Neural cell (in vitro differentiated cells): ENCODE measurements at regions not wholly inside any gene's neighbourhood (a gene's known extent, or its start where the extent isn't known, plus 50 kb on each side); places are given as distances from the start of the nearest gene placed in this dataset.

ENCODE experiments used
- H2AFZ ChIP-seq: fragments of 200-600, 300-800 bp; sonication (generic), shearing (Covaris generic); 2 replicates; pipeline ENCODE4 v1.6.0; 2014; ENCODE audit warnings: low read depth, mild to moderate bottlenecking, antibody characterized with exemption, low read length, moderate library complexity
- H3F3A ChIP-seq: fragments of 200-600 bp; shearing (Covaris generic); 2 replicates; pipeline ENCODE4 v1.6.1; 2016; ENCODE audit warnings: mild to moderate bottlenecking, moderate library complexity, mixed read lengths, antibody characterized with exemption, low read length; ENCODE audit not compliant: insufficient read depth, poor library complexity, severe bottlenecking
- H3K27ac ChIP-seq: fragments of 200-600, 300-800 bp; sonication (generic), shearing (Covaris generic); 2 replicates; pipeline ENCODE4 v1.5.1; 2014; ENCODE audit warnings: mild to moderate bottlenecking, low read length, moderate library complexity
- H3K27me3 ChIP-seq: fragments of 300-800, 200-600 bp; sonication (generic), shearing (Covaris generic); 2 replicates; pipeline ENCODE4 v1.6.0; 2014; ENCODE audit warnings: mild to moderate bottlenecking, low read depth, low read length, moderate library complexity; ENCODE audit not compliant: insufficient read depth
- H3K36me3 ChIP-seq: fragments of 300-800, 200-600 bp; sonication (generic), shearing (Covaris generic); 2 replicates; pipeline ENCODE4 v1.5.1; 2014; ENCODE audit warnings: mild to moderate bottlenecking, antibody characterized with exemption, low read length, moderate library complexity; ENCODE audit not compliant: insufficient read depth
- H3K4me2 ChIP-seq: fragments of 300-800, 200-600 bp; sonication (generic), shearing (Covaris generic); 2 replicates; pipeline ENCODE4 v1.6.0; 2014; ENCODE audit warnings: mild to moderate bottlenecking, low read length
- H3K4me3 ChIP-seq: fragments of 300-800, 200-600 bp; sonication (generic), shearing (Covaris generic); 2 replicates; pipeline ENCODE4 v1.5.1; 2014; ENCODE audit warnings: mild to moderate bottlenecking, low read length, moderate library complexity
- H3K79me2 ChIP-seq: fragments of 200-600 bp; shearing (Covaris generic); replicated peaks from 2 replicates; pipeline ENCODE4 v1.6.0; 2014; ENCODE audit warnings: mild to moderate bottlenecking, low read length, moderate library complexity; ENCODE audit not compliant: insufficient read depth
- H3K9ac ChIP-seq: fragments of 300-800, 200-600 bp; sonication (generic), shearing (Covaris generic); 2 replicates; pipeline ENCODE4 v1.6.1; 2016; ENCODE audit warnings: mild to moderate bottlenecking, low read length, mixed read lengths
- H3K9me2 ChIP-seq: fragments of 200-600 bp; shearing (Covaris generic); 2 replicates; pipeline ENCODE4 v1.6.1; 2016; ENCODE audit warnings: mild to moderate bottlenecking, low read length, mixed read lengths; ENCODE audit not compliant: insufficient read depth
- H3K9me3 ChIP-seq: fragments of 200-600, 300-800 bp; sonication (generic), shearing (Covaris generic); 2 replicates; pipeline ENCODE4 v1.6.1; 2016; ENCODE audit warnings: mild to moderate bottlenecking, mixed run types, low read length, moderate library complexity, mixed read lengths
- H4K20me1 ChIP-seq: fragments of 200-600 bp; shearing (Covaris generic); 2 replicates; pipeline ENCODE4 v1.6.1; 2016; ENCODE audit warnings: mild to moderate bottlenecking, mixed run types; ENCODE audit not compliant: insufficient read depth
- EP300 ChIP-seq: fragments of 450-650 bp; conservative IDR thresholded peaks from 2 replicates; pipeline ENCODE4 v1.6.1; 2014; ENCODE audit warnings: antibody characterized with exemption, mild to moderate bottlenecking, moderate library complexity; ENCODE audit not compliant: poor library complexity, severe bottlenecking
- EZH2 ChIP-seq: fragments of 200-600, 300-800 bp; shearing (Covaris generic), sonication (generic); IDR thresholded peaks from 2 replicates; pipeline ENCODE4 v1.6.1; 2014; ENCODE audit warnings: antibody characterized with exemption, low read length, borderline replicate concordance, mild to moderate bottlenecking; ENCODE audit not compliant: insufficient read depth, poor library complexity, severe bottlenecking
- MXI1 ChIP-seq: fragments of 450-650 bp; conservative IDR thresholded peaks from 2 replicates; pipeline ENCODE4 v1.6.1; 2014; ENCODE audit warnings: antibody characterized with exemption, mild to moderate bottlenecking; ENCODE audit not compliant: poor library complexity, severe bottlenecking
- POLR2AphosphoS5 ChIP-seq: IDR thresholded peaks from 2 replicates; pipeline ENCODE4 v1.6.1; 2012
- RAD21 ChIP-seq: fragments of 450-650 bp; conservative IDR thresholded peaks from 2 replicates; pipeline ENCODE4 v1.6.1; 2014; ENCODE audit warnings: antibody characterized with exemption, mild to moderate bottlenecking, moderate library complexity
- SMC3 ChIP-seq: fragments of 450-650 bp; conservative IDR thresholded peaks from 2 replicates; pipeline ENCODE4 v1.6.1; 2014; ENCODE audit warnings: antibody characterized with exemption, mild to moderate bottlenecking, moderate library complexity; ENCODE audit not compliant: poor library complexity
- TAF1 ChIP-seq: IDR thresholded peaks from 2 replicates; pipeline ENCODE4 v1.6.1; 2012; ENCODE audit warnings: low read depth
- TF ChIP-seq, protein P1 (sequence below): IDR thresholded peaks from 2 replicates; pipeline ENCODE4 v1.6.1; 2012; ENCODE audit warnings: borderline replicate concordance
- TF ChIP-seq, protein P2 (sequence below): fragments of 450-650 bp; IDR thresholded peaks from 2 replicates; pipeline ENCODE4 v1.5.1; 2014; ENCODE audit warnings: antibody characterized with exemption, mild to moderate bottlenecking, moderate library complexity; ENCODE audit not compliant: poor library complexity, severe bottlenecking

DNA sequence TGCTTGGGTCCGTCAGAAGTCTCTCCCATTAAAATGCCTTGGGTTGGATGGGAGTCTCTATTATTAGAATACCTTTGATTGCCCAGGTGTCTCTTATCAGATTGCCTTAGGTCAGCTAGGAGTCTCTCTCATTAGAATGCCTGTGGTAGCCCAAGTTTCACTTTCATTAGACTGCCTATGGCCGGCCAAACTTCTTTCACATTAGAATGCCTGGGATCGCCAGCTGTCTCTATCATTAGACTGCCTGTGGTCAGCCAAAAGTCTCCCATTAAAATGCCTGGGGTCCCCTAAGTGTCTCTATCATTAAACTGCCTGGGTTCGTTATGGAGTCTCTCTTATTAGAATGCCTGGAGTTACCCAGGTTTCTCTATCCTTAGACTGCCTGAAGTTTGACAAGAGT lies 1476.7 kb downstream of the UQCRFS1 start:
- H3K27ac ChIP-seq: no peak overlapping the region
- H3K36me3 ChIP-seq: no peaks in the 10 kb centered on the region
- no peaks in the 10 kb centered on the region for H3F3A ChIP-seq
- H3K9me3 ChIP-seq: peaks cover 19% of the 10 kb centered on the region
- no peak overlapping the region for H3K9ac ChIP-seq
- no peaks in the 10 kb centered on the region for H3K27me3 ChIP-seq
- no peak overlapping the region for H3K4me2 ChIP-seq
- H2AFZ ChIP-seq: no peak overlapping the region
- no peak overlapping the region for H3K4me3 ChIP-seq
- H3K9me2 ChIP-seq: no peaks in the 10 kb centered on the region
- no peaks in the 10 kb centered on the region for H4K20me1 ChIP-seq
- TF ChIP-seq POLR2AphosphoS5 (no peak), EP300 (no peak), RAD21 (no peak), TAF1 (no peak), SMC3 (no peak), EZH2 (no peak), MXI1 (no peak)
- TF ChIP-seq, protein P1, sequence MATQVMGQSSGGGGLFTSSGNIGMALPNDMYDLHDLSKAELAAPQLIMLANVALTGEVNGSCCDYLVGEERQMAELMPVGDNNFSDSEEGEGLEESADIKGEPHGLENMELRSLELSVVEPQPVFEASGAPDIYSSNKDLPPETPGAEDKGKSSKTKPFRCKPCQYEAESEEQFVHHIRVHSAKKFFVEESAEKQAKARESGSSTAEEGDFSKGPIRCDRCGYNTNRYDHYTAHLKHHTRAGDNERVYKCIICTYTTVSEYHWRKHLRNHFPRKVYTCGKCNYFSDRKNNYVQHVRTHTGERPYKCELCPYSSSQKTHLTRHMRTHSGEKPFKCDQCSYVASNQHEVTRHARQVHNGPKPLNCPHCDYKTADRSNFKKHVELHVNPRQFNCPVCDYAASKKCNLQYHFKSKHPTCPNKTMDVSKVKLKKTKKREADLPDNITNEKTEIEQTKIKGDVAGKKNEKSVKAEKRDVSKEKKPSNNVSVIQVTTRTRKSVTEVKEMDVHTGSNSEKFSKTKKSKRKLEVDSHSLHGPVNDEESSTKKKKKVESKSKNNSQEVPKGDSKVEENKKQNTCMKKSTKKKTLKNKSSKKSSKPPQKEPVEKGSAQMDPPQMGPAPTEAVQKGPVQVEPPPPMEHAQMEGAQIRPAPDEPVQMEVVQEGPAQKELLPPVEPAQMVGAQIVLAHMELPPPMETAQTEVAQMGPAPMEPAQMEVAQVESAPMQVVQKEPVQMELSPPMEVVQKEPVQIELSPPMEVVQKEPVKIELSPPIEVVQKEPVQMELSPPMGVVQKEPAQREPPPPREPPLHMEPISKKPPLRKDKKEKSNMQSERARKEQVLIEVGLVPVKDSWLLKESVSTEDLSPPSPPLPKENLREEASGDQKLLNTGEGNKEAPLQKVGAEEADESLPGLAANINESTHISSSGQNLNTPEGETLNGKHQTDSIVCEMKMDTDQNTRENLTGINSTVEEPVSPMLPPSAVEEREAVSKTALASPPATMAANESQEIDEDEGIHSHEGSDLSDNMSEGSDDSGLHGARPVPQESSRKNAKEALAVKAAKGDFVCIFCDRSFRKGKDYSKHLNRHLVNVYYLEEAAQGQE: no peak
- TF ChIP-seq, protein P2, sequence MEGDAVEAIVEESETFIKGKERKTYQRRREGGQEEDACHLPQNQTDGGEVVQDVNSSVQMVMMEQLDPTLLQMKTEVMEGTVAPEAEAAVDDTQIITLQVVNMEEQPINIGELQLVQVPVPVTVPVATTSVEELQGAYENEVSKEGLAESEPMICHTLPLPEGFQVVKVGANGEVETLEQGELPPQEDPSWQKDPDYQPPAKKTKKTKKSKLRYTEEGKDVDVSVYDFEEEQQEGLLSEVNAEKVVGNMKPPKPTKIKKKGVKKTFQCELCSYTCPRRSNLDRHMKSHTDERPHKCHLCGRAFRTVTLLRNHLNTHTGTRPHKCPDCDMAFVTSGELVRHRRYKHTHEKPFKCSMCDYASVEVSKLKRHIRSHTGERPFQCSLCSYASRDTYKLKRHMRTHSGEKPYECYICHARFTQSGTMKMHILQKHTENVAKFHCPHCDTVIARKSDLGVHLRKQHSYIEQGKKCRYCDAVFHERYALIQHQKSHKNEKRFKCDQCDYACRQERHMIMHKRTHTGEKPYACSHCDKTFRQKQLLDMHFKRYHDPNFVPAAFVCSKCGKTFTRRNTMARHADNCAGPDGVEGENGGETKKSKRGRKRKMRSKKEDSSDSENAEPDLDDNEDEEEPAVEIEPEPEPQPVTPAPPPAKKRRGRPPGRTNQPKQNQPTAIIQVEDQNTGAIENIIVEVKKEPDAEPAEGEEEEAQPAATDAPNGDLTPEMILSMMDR: no peak
- no peaks in the 10 kb centered on the region for H3K79me2 ChIP-seq

DNA sequence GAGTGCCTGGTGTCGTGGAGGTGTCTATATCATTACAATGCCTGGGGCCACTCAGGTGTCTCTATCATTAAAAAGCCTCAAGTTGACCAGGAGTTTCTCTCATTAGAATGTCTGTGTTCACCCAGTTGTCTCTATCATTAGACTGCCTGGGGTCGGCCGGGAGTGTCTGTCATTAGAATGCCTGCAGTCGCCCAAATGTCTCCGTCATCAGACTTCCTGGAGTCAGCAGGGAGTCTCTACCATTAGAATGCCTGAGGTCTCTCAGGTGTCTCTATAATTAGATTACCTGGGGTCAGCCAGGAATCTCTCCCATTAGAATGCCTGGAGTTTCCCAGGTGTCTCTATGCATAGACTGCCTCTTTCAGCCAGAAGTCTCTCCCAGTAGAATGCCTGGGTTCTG lies 1477.6 kb downstream of the UQCRFS1 start:
- H3K27ac ChIP-seq: no peak overlapping the region
- peaks cover 13% of the 10 kb centered on the region for H3K9me3 ChIP-seq
- H3K9me2 ChIP-seq: no peaks in the 10 kb centered on the region
- no peak overlapping the region for H2AFZ ChIP-seq
- H3K4me3 ChIP-seq: no peak overlapping the region
- no peaks in the 10 kb centered on the region for H4K20me1 ChIP-seq
- TF ChIP-seq MXI1 (no peak), EZH2 (no peak), EP300 (no peak), TAF1 (no peak), SMC3 (no peak), RAD21 (no peak), POLR2AphosphoS5 (no peak)
- TF ChIP-seq, protein P1: no peak
- TF ChIP-seq, protein P2: no peak
- no peak overlapping the region for H3K9ac ChIP-seq
- no peak overlapping the region for H3K4me2 ChIP-seq
- peaks cover 4% of the 10 kb centered on the region for H3K36me3 ChIP-seq
- H3K79me2 ChIP-seq: no peaks in the 10 kb centered on the region
- no peaks in the 10 kb centered on the region for H3K27me3 ChIP-seq
- no peaks in the 10 kb centered on the region for H3F3A ChIP-seq
